AG09319 (cell line): ENCODE measurements at regions not wholly inside any gene's neighbourhood (a gene's known extent, or its start where the extent isn't known, plus 50 kb on each side); places are given as distances from the start of the nearest gene placed in this dataset.

Experiments
- DNase-seq: peaks from one replicate; pipeline ENCODE4 v3.0.0-alpha.2; 2010; ENCODE audit warnings: low read depth; ENCODE audit errors: extremely low read depth
- CTCF ChIP-seq: IDR thresholded peaks from 2 replicates; pipeline ENCODE4 v1.5.1; 2011; ENCODE audit warnings: low read depth, mild to moderate bottlenecking, inconsistent platforms, low read length, moderate library complexity

GRCh38 chr9:78835928-78836450 lies 539.1 kb downstream of the PSAT1 start:
- DNase-seq, result no peak

DNA sequence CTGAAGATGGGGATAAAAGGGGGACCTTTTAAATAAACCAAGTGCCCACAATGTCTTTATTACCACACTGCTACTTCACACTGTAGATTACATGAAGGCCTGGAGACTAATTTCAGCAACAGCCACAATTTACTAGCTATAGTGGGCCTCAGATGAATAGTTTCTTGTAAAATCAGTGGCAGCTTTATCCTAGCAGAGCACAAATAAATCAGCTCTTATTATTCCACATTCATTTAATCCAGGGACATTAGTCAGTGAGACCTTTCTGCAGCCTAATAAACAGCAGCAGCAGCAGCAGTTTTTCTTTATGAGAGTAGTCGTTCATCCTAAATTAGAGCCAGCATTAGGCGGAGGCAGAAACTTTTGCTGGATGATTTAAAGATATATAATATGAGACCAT lies 542.3 kb downstream of the PSAT1 start:
- DNase-seq, result no peak
- TF ChIP-seq CTCF, result no peak

More at GRCh38 chr9:78835928-78836450, 539.1 kb downstream of the PSAT1 start:
- no peak for TF ChIP-seq CTCF

DNA sequence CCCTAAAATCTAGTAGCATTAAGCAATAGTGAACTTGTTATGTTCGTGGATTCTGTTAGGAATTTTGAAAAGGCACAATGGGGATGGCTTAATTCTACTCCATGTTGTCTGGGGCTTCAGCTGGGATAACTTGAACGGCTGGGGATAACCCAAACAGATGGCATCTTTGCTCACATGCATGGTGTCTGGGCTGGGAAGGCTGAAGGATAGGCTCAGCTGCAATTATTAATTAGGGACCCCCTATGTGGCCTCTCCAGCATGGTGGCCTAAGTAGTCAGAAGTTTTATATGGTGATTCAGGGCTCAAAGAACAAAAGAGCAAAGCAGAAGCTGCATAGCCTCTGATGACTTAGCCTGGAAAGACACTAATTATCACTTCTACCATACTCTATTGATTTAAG lies 551.1 kb downstream of the PSAT1 start:
- no peak for DNase-seq
- no peak for TF ChIP-seq CTCF

DNA sequence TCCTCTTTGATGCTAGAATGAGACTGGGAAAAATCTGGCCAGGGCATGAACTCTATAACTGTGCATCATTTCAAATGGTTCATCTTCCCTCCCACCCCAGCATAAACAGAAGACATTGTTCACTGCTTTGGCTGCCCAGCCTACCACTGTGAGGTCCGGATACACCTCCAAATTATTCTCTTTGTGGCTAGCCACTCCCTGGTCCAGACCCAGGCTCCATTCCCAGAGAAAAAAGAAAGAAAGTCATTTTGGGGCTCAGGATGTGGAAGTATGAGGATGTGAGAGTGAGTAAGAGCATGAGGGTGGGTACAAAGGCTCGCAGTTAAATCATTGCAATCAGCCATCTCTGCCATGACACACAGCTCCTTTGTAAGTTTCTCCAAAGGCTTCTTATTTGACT lies 559.2 kb downstream of the PSAT1 start:
- TF ChIP-seq CTCF, result no peak
- no peak for DNase-seq

- no peak for DNase-seq
- no peak for TF ChIP-seq CTCF
These were observed 559.9 kb downstream of the PSAT1 start for GRCh38 chr9:78856781-78857180.

GRCh38 chr9:78857373-78858225 lies 560.7 kb downstream of the PSAT1 start:
- TF ChIP-seq CTCF, result no peak
- no peak for DNase-seq

DNA sequence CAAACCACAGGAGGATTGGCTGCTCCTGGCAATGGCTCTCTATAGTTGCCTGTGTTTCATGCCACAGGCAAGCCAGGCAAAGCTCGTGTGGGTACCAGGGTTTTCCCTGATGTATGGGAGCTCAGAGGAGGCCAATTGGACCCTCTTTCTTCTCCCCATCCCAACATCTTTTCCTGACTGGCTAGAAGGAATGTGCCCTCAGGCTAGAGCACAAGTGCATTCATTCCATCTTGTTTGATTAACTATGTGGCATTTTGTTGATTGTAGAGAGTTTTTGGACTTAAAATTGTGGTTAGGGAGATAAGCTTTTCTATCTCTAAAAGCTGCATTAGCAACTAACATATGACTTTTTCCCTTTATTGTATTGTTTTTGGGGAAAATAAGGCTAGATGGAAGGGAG lies 561.3 kb downstream of the PSAT1 start:
- TF ChIP-seq CTCF, result no peak
- no peak for DNase-seq
